DMS53 (cell line): ENCODE measurements at regions not wholly inside any gene's neighbourhood (a gene's known extent, or its start where the extent isn't known, plus 50 kb on each side); places are given as distances from the start of the nearest gene placed in this dataset.
"Not testable (repeated sequence)": the region's sequence is repeated elsewhere in the genome, so short reads cannot be mapped to it uniquely, and the experiment has no call there.

Experiments used
- DNase-seq: peaks from one replicate; lab custom pipeline; 2025; lab: John Stamatoyannopoulos, UW

- DNase-seq, result no peak
Observed at GRCh38 chr7:9071160-9071762, 637.9 kb downstream of the NXPH1 start.

- DNase-seq, result not testable (repeated sequence)
Observed at GRCh38 chr7:9075774-9076173, 642.4 kb downstream of the NXPH1 start.

- DNase-seq, result no peak
Observed at GRCh38 chr7:9082203-9082602, 648.8 kb downstream of the NXPH1 start.

GRCh38 chr7:9083837-9084236 lies 650.4 kb downstream of the NXPH1 start:
- DNase-seq, result peak; percentile 26

GRCh38 chr7:9091282-9091681 lies 657.9 kb downstream of the NXPH1 start:
- peak; percentile 53 for DNase-seq

GRCh38 chr7:9097565-9098060 lies 664.2 kb downstream of the NXPH1 start:
- DNase-seq, result peak; percentile 14

GRCh38 chr7:9100289-9100688 lies 666.9 kb downstream of the NXPH1 start:
- no peak for DNase-seq

- DNase-seq, result no peak
Observed at GRCh38 chr7:9102846-9103245, 669.4 kb downstream of the NXPH1 start.

GRCh38 chr7:9106747-9107146 lies 673.3 kb downstream of the NXPH1 start:
- no peak for DNase-seq

- DNase-seq, result peak; percentile 43
Observed at GRCh38 chr7:9120331-9120730, 686.9 kb downstream of the NXPH1 start.

GRCh38 chr7:9124320-9124719 lies 690.9 kb downstream of the NXPH1 start:
- DNase-seq, result no peak

GRCh38 chr7:9125246-9125645 lies 691.8 kb downstream of the NXPH1 start:
- DNase-seq, result no peak

- DNase-seq, result no peak
Observed at GRCh38 chr7:9127901-9128300, 694.5 kb downstream of the NXPH1 start.

GRCh38 chr7:9148687-9149086 lies 715.3 kb downstream of the NXPH1 start:
- DNase-seq, result no peak

GRCh38 chr7:9149499-9150082 lies 716.2 kb downstream of the NXPH1 start:
- peak; percentile 48 for DNase-seq

GRCh38 chr7:9163691-9164090 lies 730.3 kb downstream of the NXPH1 start:
- not testable (repeated sequence) for DNase-seq

GRCh38 chr7:9175871-9176270 lies 742.5 kb downstream of the NXPH1 start:
- no peak for DNase-seq

- DNase-seq, result no peak
Observed at GRCh38 chr7:9181356-9181755, 747.9 kb downstream of the NXPH1 start.

GRCh38 chr7:9186730-9187129 lies 753.3 kb downstream of the NXPH1 start:
- DNase-seq, result no peak

- no peak for DNase-seq
Observed at GRCh38 chr7:9189703-9190102, 756.3 kb downstream of the NXPH1 start.

GRCh38 chr7:9192969-9193368 lies 759.6 kb downstream of the NXPH1 start:
- DNase-seq, result no peak

GRCh38 chr7:9200626-9201025 lies 767.2 kb downstream of the NXPH1 start:
- DNase-seq, result no peak

- no peak for DNase-seq
Observed at GRCh38 chr7:9201928-9202327, 768.5 kb downstream of the NXPH1 start.

GRCh38 chr7:9204571-9204970 lies 771.2 kb downstream of the NXPH1 start:
- no peak for DNase-seq
